GM23248 (cell line): ENCODE measurements at regions not wholly inside any gene's neighbourhood (a gene's known extent, or its start where the extent isn't known, plus 50 kb on each side); places are given as distances from the start of the nearest gene placed in this dataset.

ENCODE experiments used
- EZH2 ChIP-seq: fragments of 200-600 bp; sonication (generic); IDR thresholded peaks from 2 replicates; pipeline ENCODE4 v1.6.1; 2018; ENCODE audit warnings: antibody characterized with exemption, mild to moderate bottlenecking; ENCODE audit not compliant: insufficient read depth, poor library complexity, severe bottlenecking
- EZH2phosphoT487 ChIP-seq: fragments of 200-600 bp; sonication (generic); IDR thresholded peaks from 2 replicates; pipeline ENCODE4 v1.6.1; 2018; ENCODE audit warnings: antibody characterized with exemption, moderate library complexity, mild to moderate bottlenecking, low read depth; ENCODE audit not compliant: insufficient read depth

GRCh38 chr5:40334242-40334635 is 345.5 kb upstream of the PTGER4 start:
- TF ChIP-seq EZH2, result no peak
- TF ChIP-seq EZH2phosphoT487, result no peak
